Prostate gland (tissue), 2 donors: ENCODE measurements at regions not wholly inside any gene's neighbourhood (a gene's known extent, or its start where the extent isn't known, plus 50 kb on each side); places are given as distances from the start of the nearest gene placed in this dataset.

Experiments
- POLR2A ChIP-seq: fragments of 450-650 bp; IDR thresholded peaks from one replicate; pipeline ENCODE4 v1.6.1; 2016; ENCODE audit warnings: antibody characterized with exemption, mild to moderate bottlenecking
- POLR2AphosphoS5 ChIP-seq: sonication (generic); formaldehyde crosslinking; IDR thresholded peaks from one replicate; pipeline ENCODE4 v1.6.1; 2017; ENCODE audit warnings: antibody characterized with exemption
- TF ChIP-seq, protein P1 (sequence below), 4 experiments: fragments of 200-600 bp in 2 of 4; fragments of 450-650 bp in 2 of 4; sonication (generic) in 2 of 4; IDR thresholded peaks; 1 replicate in 3 of 4; 2 replicates in 1 of 4; pipeline ENCODE4 v1.5.1; 2016 to 2019; ENCODE audit warnings: antibody characterized with exemption in 4 of 4, mild to moderate bottlenecking in 2 of 4, moderate library complexity in 2 of 4

DNA sequence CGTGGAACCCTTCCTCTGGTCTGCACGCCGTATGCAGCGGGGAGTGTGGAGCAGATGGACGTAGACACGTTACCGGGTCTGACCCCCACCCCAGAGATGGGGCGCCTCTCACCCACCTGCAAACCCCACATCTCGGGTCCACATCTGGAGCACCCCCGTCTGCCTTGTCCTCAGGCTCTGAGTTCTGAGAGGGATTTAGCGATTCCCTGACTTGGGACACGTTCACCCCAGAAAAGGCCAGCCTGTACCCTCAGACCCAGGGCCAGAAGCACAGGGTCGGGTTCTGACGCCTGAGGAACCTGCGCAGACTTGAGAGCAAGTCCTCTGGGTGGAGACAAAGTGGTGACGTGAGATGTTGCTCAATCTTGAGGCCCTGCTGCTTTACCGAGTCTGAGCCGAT lies 1138.5 kb downstream of the BRD1 start:
- TF ChIP-seq, protein P1, sequence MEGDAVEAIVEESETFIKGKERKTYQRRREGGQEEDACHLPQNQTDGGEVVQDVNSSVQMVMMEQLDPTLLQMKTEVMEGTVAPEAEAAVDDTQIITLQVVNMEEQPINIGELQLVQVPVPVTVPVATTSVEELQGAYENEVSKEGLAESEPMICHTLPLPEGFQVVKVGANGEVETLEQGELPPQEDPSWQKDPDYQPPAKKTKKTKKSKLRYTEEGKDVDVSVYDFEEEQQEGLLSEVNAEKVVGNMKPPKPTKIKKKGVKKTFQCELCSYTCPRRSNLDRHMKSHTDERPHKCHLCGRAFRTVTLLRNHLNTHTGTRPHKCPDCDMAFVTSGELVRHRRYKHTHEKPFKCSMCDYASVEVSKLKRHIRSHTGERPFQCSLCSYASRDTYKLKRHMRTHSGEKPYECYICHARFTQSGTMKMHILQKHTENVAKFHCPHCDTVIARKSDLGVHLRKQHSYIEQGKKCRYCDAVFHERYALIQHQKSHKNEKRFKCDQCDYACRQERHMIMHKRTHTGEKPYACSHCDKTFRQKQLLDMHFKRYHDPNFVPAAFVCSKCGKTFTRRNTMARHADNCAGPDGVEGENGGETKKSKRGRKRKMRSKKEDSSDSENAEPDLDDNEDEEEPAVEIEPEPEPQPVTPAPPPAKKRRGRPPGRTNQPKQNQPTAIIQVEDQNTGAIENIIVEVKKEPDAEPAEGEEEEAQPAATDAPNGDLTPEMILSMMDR (IDR thresholded peaks at IDR 0.05) = no peak
- no peak for TF ChIP-seq POLR2A
- no peak for TF ChIP-seq POLR2AphosphoS5
